Right ventricle myocardium inferior (tissue), 1 donor: ENCODE measurements at regions not wholly inside any gene's neighbourhood (a gene's known extent, or its start where the extent isn't known, plus 50 kb on each side); places are given as distances from the start of the nearest gene placed in this dataset.

ENCODE experiments used
- ATAC-seq: fragments of 200-7000 bp; cut with Tn5 transposase; one replicate; pipeline ENCODE4 v1.9.1; 2020; ENCODE audit warnings: mild to moderate bottlenecking, moderate library complexity
- DNase-seq: peaks from one replicate; pipeline ENCODE4 v3.0.0; 2021; ENCODE audit errors: missing footprints
- intact Hi-C: fragments of 100-400 bp; cut with DNase I; formaldehyde crosslinking; loops from one replicate; pipeline ENCODE4 v1.11.0; 2022
- donor health status: DM: no; HTN: yes; CAD: no; lungs with severe emphysema.

DNA sequence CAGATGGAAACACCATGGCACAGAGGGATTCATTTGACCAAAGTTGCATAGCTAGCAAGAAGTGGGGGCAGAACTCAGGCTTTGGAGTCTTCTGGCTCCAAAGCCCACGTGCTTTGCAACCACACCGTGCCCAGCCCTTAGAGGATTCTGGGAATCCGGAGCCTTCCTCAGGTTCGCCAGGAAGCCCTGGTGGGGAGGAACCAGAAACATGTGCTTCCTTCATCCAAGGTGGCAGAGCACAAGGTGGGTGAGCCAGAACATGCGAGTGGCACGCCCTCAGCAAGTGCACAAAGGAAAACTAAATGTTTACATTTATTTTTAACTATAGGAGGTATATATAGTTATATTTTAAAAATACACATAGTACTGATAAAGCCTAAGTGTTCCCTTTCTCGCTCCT is 151.9 kb upstream of the NECTIN1 start:
- DNase-seq, result no peak
- intact Hi-C loops, result no loop called here
- no peak for ATAC-seq

DNA sequence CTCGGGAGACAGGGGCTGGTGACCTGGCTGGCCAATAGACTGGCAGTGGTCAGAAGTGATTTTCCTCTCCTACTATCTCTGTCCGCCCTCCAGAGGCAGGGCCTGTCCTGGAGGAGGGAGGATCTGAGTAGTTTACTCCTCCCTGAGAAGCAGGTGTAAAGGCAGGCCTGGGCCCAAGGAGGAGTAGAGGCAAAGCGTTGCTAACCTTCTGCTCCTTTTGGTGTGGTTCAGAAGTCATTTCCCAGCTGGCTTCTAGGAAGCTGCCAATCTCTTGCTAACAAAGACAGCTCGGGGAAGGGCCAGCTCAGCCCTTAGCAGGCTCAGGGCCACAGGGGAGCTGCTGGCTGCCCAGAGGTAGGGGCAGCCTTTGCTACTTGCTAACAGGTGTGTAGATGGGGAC is 151.1 kb upstream of the NECTIN1 start:
- intact Hi-C loops, result no loop called here
- ATAC-seq (no peak), DNase-seq (no peak)

DNA sequence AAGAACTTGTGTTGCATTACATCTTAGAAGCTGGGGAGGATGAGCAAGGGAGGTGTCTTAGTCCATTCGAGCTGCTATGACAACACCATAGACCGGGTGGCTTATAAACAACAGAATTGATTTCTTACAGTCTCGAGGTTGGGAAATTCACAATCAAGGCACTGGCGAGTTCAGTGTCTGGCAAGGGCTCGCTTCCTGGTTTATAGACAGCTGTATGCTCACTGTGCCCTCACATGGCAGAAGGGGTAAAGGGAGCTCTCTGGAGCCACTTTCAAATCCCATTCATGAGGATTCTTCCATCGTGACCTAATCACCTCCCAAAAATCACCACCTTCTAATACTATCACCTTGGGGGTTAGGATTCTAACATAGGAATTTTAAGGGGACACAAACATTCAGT is 150.0 kb upstream of the NECTIN1 start:
- intact Hi-C loops, result no loop called here
- no peak for DNase-seq
- no peak for ATAC-seq

DNA sequence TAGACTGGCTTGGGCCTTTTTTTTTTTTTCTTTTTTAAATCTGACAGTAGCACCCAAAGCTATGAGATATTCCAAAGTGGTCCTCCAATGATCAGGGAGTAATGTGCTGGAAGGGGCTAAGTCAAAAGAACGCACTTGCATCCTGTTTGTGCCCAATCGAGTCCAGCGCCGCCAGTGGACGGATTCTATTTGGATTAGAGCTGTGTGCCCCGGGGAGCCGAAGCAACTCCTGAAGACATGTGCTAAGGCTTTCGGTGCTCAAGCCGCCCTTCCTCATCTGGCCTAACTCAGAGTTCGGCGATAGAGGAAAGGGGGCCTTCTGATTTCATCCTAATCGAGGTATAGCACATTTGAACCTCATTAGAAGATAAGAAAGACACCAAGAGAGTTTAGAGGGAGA is 147.8 kb upstream of the NECTIN1 start:
- ATAC-seq, result no peak
- DNase-seq, result no peak
- intact Hi-C loops, result no loop called here

DNA sequence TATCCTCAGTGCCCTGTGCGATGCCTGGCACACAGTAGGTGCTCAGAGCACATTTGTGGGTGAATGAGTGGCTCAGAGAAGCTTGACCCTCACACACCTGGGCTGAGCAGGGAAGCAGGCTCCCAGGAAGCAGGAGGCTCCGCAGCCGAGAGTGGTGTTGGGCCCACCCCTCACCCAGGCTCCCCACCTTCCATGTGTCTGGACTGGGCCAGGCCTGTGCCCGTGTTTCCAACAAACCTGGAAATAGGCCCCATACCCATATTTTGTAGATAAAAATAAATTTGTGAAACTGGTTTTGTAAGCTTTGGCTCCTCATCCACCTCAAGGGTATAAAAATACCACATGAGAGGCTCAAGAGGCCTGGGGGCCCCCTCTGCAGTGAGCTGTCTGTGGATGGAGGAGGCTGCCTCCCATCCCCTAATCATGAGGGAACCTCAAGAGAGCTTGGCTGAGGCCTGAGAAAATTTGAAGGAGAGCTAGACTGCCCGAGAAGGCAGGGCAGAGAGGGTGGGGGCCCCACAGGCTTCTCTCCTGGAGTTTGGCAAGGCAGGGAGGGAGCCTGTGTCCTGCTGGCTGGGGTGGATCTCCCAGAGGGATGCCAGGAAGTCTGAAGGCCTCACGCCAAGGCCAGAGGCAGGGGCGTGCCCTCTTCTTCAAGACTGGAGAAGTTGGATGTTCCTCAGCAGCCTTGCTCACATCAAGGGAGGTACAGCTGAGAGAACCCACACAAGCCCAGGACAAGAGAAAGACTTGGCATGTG is 147.0 kb upstream of the NECTIN1 start:
- ATAC-seq, result no peak
- intact Hi-C loops, result no loop called here
- DNase-seq, result no peak

DNA sequence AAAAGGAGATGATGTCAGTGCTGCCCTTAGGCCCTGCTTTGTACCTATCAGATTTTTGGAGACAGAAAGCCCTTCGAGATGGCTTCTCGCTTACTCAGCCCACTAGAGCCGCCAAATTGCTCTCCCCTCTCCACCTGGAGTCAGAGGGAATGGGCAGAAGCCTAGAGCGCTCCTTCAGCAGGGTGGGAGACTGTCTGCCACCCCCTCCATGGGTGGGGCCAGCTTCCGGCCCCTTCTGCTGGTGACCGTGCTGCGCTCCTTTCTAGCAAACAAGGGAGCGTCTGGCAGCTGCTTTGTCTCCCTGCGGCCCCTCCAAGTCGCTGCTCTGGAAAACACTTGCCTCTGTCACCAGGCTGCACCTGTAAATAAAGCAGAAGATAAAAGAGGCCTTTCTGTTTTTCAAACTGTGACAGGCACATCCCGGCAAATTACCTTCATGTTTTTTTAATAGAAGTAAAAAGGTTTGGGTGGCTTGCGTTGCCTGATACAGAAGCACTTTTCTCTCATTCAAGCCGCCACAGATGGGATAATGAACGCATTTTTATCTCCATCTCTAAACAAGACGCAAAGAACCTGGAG is 145.7 kb upstream of the NECTIN1 start:
- intact Hi-C loops, result no loop called here
- no peak for DNase-seq
- no peak for ATAC-seq

DNA sequence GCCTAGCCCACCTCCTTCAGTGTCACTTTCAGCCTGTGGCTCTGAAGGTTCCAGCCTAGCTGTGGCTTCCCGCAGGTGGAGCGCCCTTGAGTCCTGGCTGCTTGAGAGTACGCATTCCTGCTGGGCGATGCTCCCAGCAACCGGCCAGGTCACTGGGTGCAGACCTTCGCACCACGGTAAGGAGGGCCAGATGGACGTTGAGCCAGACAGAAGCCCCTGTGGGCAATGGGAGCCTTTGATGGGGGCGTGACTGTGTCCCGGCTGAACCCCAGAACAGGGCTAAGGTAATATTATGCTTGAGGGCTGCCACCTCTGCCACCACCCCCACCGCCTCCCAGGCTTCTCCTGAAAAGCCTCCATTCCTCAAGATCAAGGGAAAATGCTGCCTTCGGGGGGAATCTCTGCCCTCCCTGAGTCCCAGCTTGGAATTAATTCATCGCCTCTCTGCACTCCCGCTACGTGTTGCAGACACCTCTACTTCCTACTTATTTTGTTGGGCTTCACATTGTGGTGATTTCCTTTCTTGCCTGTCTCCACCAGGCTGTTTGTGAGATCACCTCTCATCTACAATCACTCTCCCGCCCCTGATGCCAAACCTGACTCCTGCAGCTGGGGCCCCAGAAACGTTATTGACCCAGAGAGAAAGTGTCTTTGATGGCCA is 144.9 kb upstream of the NECTIN1 start:
- intact Hi-C loops, result no loop called here
- DNase-seq, result no peak
- no peak for ATAC-seq

DNA sequence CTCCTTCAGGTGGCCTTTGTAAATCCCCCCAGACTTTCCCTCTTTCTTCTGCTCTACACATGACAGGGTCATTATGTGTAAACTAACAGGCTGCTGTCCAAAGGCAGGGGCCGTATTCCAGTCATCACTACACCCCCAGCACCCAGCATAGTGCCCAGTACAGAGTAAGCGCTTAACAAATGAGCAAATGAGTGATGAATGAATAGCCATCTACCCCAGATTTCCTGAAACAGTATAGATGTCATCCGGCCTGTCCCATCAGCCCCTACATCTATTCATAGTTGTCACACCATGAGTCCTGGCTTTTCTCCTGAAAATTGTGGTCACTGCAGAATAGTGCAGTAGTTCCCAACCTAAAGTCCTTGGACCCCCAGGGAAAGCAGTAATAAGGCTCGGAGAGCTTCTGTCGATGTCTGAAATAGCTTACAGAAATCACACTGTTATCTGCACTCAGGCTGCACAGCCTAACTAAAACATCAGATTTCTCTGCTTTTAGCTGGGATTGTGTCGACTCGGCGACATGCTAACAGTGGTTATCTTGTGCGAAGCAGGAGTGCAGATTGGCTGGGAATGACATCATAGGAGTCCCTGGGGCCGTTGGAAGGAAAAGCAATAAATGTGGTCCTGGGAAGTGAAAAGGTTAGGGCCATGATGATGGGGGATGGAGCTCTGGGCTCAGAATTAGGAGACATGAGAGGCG is 143.8 kb upstream of the NECTIN1 start:
- DNase-seq (no peak), ATAC-seq (no peak)
- intact Hi-C loops, result no loop called here

DNA sequence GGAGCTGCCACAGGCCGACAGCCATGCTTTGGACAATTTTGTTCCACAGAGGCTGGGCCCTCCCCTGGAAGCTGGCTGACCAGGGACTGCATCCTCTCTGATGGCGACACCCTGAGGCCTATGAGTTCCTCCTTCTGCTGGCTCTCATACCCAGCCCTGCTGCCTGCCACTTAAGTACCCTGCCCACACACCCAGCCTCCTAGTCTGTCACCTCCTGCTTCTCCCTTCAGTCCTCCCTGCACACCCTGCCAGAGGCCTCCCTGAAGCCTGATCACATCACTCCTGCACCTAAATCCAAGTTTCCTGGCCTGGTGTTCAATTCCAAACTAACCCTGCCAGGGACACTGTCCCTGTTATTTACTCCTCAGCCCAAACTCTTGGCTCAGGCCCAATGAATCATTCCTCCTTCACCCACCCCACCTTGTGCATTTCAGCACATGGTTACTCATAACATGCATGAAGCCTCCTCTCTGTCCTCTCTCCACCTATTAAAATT is 136.7 kb upstream of the NECTIN1 start:
- intact Hi-C loops, result no loop called here
- no peak for DNase-seq
- no peak for ATAC-seq

DNA sequence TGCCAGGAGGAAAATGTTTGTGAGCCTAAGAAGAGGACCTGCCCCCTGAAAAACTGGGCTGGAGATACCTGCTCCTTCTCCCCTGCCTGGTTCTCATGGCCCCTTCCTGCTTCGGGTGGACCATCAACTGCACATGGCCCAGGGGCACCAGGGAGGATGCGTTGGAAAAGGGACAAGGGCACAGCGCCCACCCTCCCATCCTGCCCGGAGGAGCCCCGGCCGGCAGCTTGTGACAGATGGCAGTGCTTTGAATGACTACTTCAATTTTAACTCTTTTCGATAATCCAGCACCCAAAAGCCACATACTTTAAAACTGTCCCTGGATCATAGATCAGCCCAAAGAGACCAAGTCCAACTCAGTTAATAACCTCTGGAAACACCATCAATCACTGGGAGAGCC is 135.8 kb upstream of the NECTIN1 start:
- DNase-seq, result no peak

DNA sequence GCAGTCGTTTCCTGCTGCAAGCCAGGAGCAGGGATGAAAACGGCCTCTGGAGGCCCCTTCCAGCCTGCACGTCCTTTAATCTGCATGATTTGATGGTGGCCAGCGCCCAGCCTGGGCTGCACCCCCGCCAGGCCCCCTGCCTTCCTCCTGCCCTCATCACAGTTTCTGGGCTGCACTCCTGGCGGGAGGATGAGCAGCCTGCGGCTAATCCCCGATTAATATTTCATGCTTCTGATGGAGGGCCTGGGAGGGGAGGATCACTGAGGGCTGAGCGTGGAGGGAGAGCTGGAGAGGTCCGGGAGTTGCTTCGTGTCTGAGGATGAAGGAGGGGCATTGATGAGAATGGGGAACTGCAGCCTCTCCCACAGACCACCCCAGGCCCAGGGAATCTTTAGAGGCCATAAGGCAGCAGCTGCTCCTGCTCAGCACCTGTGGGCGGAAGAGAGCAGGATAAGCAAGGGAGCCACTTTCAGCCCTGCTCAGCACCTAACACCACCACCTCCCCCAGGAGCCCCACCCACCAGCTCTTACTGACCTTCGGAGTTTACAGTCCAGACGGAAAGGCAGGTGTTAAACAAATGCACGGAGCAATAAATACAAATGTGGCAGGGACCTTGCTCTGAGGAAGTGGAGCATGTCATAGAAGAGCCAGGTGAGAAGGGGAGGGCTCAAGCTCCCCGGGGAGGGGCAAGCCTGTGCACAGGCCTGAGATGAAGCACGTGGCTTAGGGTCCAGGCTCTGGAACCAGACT is 135.0 kb upstream of the NECTIN1 start:
- ATAC-seq, result no peak
- DNase-seq, result no peak
- intact Hi-C loops, result no loop called here

More for the DNA sequence above, 135.8 kb upstream of the NECTIN1 start:
- intact Hi-C loops, result no loop called here
- ATAC-seq, result no peak

DNA sequence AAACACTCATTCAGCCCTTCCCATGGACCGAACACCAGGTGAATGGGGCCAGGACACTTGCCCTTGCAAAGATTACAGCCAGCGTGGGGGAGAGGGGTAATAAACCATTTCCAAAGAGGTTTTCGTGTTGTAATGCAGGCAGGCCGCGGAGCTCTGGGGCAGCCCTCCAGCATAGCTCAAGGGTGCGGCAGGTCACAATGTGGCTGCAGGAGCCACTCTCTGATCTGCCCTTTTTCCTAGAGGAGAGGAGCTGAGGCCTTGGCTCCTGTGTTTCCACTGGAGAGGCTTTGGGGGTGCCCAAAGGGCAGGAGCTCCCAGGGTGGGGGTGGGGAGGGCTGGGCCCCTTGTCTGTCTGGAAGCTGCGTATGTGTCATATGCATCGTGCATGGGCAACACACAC is 134.2 kb upstream of the NECTIN1 start:
- ATAC-seq (no peak), DNase-seq (no peak)
- intact Hi-C loops, result no loop called here

DNA sequence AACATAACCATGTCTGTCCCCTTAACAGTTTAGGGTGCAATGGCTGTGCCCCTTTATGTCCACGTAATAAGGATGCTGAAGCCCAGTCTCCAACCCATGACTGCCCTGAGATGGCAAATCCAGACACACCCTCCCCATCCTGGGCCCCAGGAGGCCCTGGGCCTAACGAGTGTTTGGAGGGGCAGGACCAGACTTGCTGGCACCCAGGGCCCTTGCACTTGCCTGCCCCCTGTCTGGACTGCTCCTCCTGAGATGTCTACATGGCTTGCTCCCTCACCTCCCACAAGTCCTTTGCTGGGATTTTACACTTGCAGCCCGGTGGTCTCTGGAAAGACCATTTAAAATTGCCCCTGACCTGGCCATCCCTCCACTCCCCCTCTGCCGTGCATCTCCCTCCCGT is 132.2 kb upstream of the NECTIN1 start:
- intact Hi-C loops, result no loop called here
- DNase-seq (no peak), ATAC-seq (no peak)

DNA sequence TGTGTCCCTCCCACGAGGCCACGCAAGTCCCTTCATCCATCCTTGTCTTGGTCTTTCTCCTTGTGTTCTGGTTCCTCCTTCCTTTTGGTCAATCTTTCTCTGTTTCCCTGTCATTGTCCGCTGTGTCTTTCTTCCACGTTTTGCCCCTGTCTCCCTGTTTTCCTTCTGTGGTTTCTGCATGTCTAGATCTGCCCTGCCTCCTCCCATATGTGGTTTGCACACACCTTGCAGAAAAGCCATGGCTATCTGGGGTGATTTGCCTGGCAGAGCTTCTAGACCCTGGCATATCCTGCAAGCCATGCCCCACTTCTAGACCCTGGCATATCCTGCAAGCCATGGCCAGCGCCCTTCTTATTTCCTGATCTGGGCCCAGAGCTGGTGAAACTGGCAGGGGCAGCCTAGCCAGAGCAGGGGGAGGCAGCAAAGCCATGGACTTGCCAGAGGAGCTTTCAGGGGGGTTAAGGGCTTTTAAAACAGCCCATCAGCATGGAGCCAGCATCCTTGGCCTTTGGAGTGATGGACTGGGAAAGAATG is 131.6 kb upstream of the NECTIN1 start:
- DNase-seq (no peak), ATAC-seq (no peak)
- intact Hi-C loops, result no loop called here

DNA sequence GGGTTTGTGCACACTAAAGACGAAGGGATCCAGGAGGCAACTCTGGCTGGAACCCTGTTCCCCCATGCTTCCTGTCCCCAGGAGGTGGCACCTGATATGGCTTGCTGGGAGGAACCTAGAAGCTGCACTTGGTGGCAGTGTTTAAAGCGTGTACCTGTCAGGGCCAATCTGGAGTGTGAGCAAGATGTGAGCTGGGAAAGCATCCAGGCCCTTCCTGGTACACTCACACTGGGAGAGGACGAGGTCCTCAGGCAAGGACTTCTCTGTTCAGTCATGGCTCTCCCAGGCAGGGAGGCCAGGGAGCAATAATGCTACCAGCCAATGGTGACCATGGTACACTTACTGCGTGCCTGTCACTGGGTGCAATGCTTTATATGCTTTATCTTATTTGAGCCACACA is 130.7 kb upstream of the NECTIN1 start:
- DNase-seq (no peak), ATAC-seq (peak; percentile 76)
- intact Hi-C loops, result no loop called here

DNA sequence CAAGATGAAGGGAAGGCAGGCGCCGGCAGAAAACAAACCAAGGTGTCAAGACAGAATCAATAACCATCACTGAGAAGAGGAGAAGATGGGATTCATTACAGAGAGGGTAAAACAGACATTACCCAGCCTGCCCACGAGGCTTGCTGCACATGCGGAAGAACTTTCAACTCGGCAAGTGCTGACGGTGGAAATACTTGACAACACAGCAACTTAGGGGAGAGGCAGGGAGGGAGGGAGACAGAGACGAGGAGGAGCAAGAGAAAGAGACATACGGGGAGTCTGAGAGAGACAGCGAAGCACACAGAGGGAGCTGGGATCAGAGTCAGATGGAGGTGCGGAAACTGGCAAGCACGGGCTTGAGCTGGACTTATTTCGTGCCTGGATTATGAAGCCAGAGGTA is 129.3 kb upstream of the NECTIN1 start:
- intact Hi-C loops, result no loop called here
- no peak for ATAC-seq

DNA sequence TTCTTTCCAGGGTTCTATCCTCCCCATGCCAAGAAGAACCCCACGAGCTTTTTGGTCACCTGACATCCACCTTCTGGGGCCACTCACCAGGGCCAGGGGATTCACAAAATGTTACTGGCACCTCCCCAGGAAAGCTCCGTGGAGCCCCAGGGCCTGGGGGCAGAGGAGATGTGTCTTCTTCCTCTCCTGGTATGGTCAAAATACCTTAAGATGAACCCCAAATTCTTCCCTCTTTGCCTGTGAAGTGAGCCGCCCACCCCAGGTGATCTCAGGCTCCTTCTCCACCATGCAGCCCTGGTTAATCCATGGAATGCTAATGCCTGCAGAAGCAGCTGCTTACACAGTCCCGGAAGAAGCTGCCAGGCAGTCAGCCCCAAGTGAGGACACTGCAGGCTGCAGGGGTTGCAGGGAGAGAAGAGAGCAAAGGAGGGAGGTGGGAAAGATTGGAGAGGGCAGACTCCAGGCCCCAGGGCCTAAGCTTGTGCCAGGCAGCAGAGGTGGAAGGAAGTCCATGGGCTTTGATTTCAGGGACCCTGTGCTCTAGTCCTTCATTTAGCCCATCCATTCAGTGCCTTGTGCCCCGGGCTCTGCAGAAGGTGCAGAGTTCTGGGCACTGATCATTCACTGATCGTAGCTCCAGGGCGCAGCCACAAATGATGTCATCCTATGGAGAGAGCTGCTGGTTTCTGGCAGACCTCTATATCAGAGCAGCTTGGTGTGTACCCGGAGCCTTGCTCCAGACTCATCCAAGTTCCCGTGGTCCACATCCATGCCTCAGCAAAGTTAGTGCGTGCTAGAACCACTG is 127.9 kb upstream of the NECTIN1 start:
- DNase-seq (no peak), ATAC-seq (no peak)
- intact Hi-C loops, result no loop called here

More for the DNA sequence above, 129.3 kb upstream of the NECTIN1 start:
- DNase-seq, result no peak

DNA sequence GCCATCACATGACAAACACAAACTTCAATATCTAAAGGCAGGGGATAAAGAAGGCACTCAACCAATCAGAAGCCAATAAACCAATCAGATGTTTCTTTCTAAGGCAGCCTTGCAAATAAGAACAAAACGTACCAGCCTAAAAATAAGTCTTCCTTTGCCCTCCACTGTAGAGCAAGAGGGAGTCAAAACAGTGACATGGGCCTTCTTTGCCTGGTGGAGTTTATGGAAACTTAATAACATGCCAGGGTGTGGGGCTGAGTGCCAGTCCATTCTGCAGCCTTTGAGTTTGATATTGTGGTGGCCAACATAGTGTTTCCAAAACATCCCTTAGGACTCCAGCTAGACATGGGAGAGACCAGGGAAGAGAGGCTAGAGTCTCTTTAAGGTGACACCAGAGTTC is 126.1 kb upstream of the NECTIN1 start:
- peak; percentile 63 for ATAC-seq
- no peak for DNase-seq
- intact Hi-C loops, result no loop called here
